Left lung (tissue), 4 donors: ENCODE measurements at regions not wholly inside any gene's neighbourhood (a gene's known extent, or its start where the extent isn't known, plus 50 kb on each side); places are given as distances from the start of the nearest gene placed in this dataset.

ENCODE experiments used
- ATAC-seq: fragments of 200-7000 bp; cut with Tn5 transposase; one replicate; pipeline ENCODE4 v1.9.1; 2020; ENCODE audit warnings: moderate library complexity
- DNase-seq, 4 donors: peaks; one replicate each; pipeline ENCODE4 v3.0.0-alpha.2; 2013 to 2020
- H3K27ac ChIP-seq, 2 donors: fragments of 200-600 bp; sonication (generic) in 1 of 2; one replicate each; pipeline versions ENCODE4 v1.5.0 to v1.8.0; 2020 to 2021
- H3K27me3 ChIP-seq, 2 donors: fragments of 200-600 bp; sonication (generic) in 1 of 2; one replicate each; pipeline versions ENCODE4 v1.5.0 to v1.8.0; 2020 to 2021
- H3K36me3 ChIP-seq, 2 donors: fragments of 200-600 bp; sonication (generic) in 1 of 2; one replicate each; pipeline versions ENCODE4 v1.5.0 to v1.8.0; 2020 to 2021
- H3K4me1 ChIP-seq, 2 donors: fragments of 200-600 bp; one replicate each; pipeline ENCODE4 v1.8.0; 2021
- H3K4me3 ChIP-seq, 2 donors: fragments of 200-600 bp; sonication (generic) in 1 of 2; one replicate each; pipeline versions ENCODE4 v1.5.0 to v1.8.0; 2020 to 2021; ENCODE audit warnings: mild to moderate bottlenecking in 1 of 2
- H3K9me3 ChIP-seq, 2 donors: fragments of 200-600 bp; sonication (generic) in 1 of 2; one replicate each; pipeline versions ENCODE4 v1.5.0 to v1.8.0; 2020 to 2021
- intact Hi-C, 2 donors: fragments of 100-400 bp; cut with DNase I; formaldehyde crosslinking; loops; one replicate each; pipeline versions ENCODE4 v1.11.2 to v1.14.2; 2022
- microRNA-seq, 2 donors: library from miRNA; unstranded; fragments of <30 nt; microRNA quantifications; one replicate each; pipeline ENCODE4, GENCODE V29; 2019
- TF ChIP-seq, protein P1 (sequence below), 2 donors: fragments of 200-600 bp; sonication (generic) in 1 of 2; IDR thresholded peaks; one replicate each; pipeline versions ENCODE4 v1.5.0 to v1.8.0; 2021; ENCODE audit warnings: antibody characterized with exemption in 2 of 2
- donor health status: DM: no; HTN: yes; CAD: no.
- donor health status: DM: no; HTN: no; CAD: no.

DNA sequence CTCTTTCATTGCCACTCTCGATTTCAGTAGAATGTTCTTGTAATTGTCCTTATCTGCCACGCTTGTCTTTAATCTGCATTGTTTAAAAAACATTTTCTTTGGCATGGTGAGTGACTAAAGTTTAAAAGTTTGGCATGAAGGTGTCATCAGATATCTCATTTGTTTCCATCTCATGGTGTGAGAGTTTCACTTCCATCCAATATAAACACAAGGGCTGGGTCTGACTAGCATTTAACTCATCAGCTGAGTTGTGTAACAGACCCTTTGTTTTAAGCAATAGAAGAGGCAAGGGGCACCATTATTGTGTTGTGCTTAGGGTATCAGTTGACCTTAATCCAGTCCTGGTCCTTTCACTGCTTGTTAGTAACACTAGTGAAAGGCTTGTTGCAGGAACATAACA is 49.9 kb upstream of the IL12A start:
- no peaks in the 10 kb centered on the region for H3K27me3 ChIP-seq
- no peaks in the 10 kb centered on the region for H3K36me3 ChIP-seq
- H3K4me1 ChIP-seq = no peaks in the 10 kb centered on the region
- intact Hi-C loops = no loop called here
- TF ChIP-seq, protein P1, sequence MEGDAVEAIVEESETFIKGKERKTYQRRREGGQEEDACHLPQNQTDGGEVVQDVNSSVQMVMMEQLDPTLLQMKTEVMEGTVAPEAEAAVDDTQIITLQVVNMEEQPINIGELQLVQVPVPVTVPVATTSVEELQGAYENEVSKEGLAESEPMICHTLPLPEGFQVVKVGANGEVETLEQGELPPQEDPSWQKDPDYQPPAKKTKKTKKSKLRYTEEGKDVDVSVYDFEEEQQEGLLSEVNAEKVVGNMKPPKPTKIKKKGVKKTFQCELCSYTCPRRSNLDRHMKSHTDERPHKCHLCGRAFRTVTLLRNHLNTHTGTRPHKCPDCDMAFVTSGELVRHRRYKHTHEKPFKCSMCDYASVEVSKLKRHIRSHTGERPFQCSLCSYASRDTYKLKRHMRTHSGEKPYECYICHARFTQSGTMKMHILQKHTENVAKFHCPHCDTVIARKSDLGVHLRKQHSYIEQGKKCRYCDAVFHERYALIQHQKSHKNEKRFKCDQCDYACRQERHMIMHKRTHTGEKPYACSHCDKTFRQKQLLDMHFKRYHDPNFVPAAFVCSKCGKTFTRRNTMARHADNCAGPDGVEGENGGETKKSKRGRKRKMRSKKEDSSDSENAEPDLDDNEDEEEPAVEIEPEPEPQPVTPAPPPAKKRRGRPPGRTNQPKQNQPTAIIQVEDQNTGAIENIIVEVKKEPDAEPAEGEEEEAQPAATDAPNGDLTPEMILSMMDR (IDR thresholded peaks at IDR 0.05) = no peak
- DNase-seq (no peak), ATAC-seq (no peak)
- no peak overlapping the region for H3K4me3 ChIP-seq
- no peak overlapping the region for H3K27ac ChIP-seq
- peaks cover 0 to 12% of the 10 kb centered on the region in 2 donors for H3K9me3 ChIP-seq

Small RNAs in the stretch of these regions (microRNA-seq; reads per million reads assigned to microRNA genes)
- gene MIR3919 = 0 reads per million in 2 donors
